ENCODE measurements at regions not wholly inside any gene's neighbourhood (a gene's known extent, or its start where the extent isn't known, plus 50 kb on each side); places are given as distances from the start of the nearest gene placed in this dataset.

GRCh38 chr7:84510505-84510904 lies 315.9 kb upstream of the SEMA3A start:
- TF ChIP-seq POLR2A (IDR thresholded peaks at IDR 0.05) (no peak), CTCF (IDR thresholded peaks at IDR 0.05) (no peak), POLR2AphosphoS5 (IDR thresholded peaks at IDR 0.05) (no peak)
